GM12892 (cell line): ENCODE measurements at regions not wholly inside any gene's neighbourhood (a gene's known extent, or its start where the extent isn't known, plus 50 kb on each side); places are given as distances from the start of the nearest gene placed in this dataset.

ENCODE experiments used
- POLR2A ChIP-seq: IDR thresholded peaks from 2 replicates; pipeline ENCODE4 v1.6.1; 2011; ENCODE audit warnings: low read depth, low read length, control low read depth
- POLR2AphosphoS5 ChIP-seq: IDR thresholded peaks from 2 replicates; pipeline ENCODE4 v1.6.1; 2011; ENCODE audit warnings: low read depth, low read length, control low read depth
- TAF1 ChIP-seq: IDR thresholded peaks from 2 replicates; pipeline ENCODE4 v1.6.1; 2011; ENCODE audit warnings: low read depth, mild to moderate bottlenecking, control low read depth, low read length, borderline replicate concordance

DNA sequence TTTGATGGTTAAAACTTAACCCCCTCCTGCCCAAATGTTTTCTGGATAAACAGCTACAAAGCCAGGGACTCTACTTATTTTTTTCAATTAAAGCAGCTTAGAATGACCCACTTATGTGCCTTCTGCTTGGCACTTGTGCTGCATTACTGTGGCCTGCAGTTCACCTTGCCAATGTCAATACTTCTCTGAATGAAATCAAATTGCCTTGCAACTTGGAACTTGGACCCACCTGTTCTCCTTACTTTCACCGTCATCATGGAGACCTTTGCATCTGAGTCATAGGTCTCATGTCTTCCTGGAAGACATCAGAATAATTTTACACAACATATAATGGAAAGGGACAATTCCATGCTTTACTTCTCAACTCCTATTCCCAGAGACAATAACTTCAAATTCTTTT lies 92.1 kb upstream of the FHL2 start:
- TF ChIP-seq POLR2A, result no peak
- no peak for TF ChIP-seq TAF1
- no peak for TF ChIP-seq POLR2AphosphoS5
